ENCODE measurements at regions not wholly inside any gene's neighbourhood (a gene's known extent, or its start where the extent isn't known, plus 50 kb on each side); places are given as distances from the start of the nearest gene placed in this dataset.

DNA sequence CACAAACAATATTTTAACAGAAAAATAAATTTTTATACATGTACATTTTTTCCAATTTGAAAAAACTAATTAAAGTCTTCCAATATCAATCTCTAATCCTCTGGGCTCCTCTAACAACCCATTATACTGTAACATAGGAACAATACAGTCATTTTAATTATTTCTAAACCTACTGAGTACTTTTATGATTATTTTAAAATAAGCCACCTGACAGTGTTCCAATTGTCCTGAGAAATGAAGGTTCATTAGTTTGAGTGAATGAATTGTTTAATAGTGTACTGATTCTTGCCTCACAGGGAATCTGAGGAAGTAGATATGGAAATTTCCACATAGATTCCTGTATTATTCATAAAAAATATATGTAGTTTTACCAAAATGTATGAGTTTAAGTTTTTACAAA, 123.1 kb upstream of the EYS start:
- Mint-ChIP-seq H3K9me3 (ENCODE audit: low read depth, unreplicated experiment) (peaks cover 9% of the 10 kb centered on the region), H3K36me3 (ENCODE audit: insufficient read depth, unreplicated experiment) (no peaks in the 10 kb centered on the region), H3K27me3 (ENCODE audit: unreplicated experiment) (no peaks in the 10 kb centered on the region), H3K4me3 (ENCODE audit: low read depth, unreplicated experiment) (no peak overlapping the region), H3K27ac (ENCODE audit: unreplicated experiment) (no peak overlapping the region), H3K4me1 (ENCODE audit: low read depth, unreplicated experiment) (no peaks in the 10 kb centered on the region)
- no TSS peak for BruUV-seq (replicated peaks)
- CTCF ChIA-PET, result no interaction called here
- intact Hi-C loops (cut with micrococcal nuclease; ENCODE audit: unreplicated experiment), result no loop called here
- TF ChIP-seq, protein P1, sequence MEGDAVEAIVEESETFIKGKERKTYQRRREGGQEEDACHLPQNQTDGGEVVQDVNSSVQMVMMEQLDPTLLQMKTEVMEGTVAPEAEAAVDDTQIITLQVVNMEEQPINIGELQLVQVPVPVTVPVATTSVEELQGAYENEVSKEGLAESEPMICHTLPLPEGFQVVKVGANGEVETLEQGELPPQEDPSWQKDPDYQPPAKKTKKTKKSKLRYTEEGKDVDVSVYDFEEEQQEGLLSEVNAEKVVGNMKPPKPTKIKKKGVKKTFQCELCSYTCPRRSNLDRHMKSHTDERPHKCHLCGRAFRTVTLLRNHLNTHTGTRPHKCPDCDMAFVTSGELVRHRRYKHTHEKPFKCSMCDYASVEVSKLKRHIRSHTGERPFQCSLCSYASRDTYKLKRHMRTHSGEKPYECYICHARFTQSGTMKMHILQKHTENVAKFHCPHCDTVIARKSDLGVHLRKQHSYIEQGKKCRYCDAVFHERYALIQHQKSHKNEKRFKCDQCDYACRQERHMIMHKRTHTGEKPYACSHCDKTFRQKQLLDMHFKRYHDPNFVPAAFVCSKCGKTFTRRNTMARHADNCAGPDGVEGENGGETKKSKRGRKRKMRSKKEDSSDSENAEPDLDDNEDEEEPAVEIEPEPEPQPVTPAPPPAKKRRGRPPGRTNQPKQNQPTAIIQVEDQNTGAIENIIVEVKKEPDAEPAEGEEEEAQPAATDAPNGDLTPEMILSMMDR (IDR thresholded peaks at IDR 0.05; ENCODE audit: unreplicated experiment), result no peak
- no peak for DNase-seq

DNA sequence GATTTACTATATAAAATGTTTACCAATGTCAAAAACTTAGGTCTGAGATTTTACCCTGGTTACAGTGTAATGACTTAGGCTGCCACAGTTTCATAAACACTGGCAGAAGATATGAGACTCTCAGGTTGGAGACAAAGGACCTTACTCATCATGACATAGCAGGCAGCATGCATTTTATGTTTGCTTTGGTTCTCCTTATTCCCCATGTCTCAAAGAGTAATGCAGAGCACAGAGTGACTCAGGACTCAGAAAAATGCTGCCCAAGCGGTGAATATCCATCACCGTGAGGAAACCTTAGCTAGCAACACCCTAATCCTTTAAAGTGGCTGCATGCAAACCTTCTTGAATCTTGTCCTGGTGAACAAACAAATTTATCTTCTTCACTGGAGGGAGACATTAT, 112.1 kb upstream of the EYS start:
- intact Hi-C loops (cut with micrococcal nuclease; ENCODE audit: unreplicated experiment), result no loop called here

DNA sequence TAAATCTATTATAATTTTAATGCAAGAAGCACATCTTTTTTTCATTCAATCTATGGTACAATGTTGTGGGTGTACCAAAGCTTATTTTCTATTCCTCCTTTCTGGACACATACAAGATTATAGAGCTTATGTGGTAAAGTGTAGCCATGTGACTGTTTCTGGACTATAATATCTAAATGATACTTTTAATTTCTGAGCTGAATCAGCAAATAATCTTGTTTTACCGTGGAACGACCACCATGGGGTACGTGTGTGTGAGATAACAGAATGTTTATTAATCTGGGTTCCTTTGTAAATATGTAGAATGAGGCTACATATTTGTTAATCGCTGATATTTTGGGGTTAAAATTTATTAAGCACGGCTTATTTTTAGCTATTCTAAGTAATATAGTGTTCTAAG, 111.5 kb upstream of the EYS start:
- no peaks in the 10 kb centered on the region for H3K36me3 Mint-ChIP-seq (ENCODE audit: insufficient read depth, unreplicated experiment)
- CTCF ChIA-PET, result no interaction called here
- no peak for DNase-seq
- H3K27ac Mint-ChIP-seq (ENCODE audit: unreplicated experiment), result no peak overlapping the region
- TF ChIP-seq, protein P1 (IDR thresholded peaks at IDR 0.05; ENCODE audit: unreplicated experiment), result no peak
- BruUV-seq (replicated peaks), result no TSS peak
- no peaks in the 10 kb centered on the region for H3K27me3 Mint-ChIP-seq (ENCODE audit: unreplicated experiment)
- H3K4me1 Mint-ChIP-seq (ENCODE audit: low read depth, unreplicated experiment), result no peaks in the 10 kb centered on the region
- no peak overlapping the region for H3K4me3 Mint-ChIP-seq (ENCODE audit: low read depth, unreplicated experiment)
- H3K9me3 Mint-ChIP-seq (ENCODE audit: low read depth, unreplicated experiment), result peaks cover 10% of the 10 kb centered on the region
- intact Hi-C loops (cut with micrococcal nuclease; ENCODE audit: unreplicated experiment), result no loop called here

More for the DNA sequence above, 112.1 kb upstream of the EYS start:
- CTCF ChIA-PET, result no interaction called here
- no peaks in the 10 kb centered on the region for H3K27me3 Mint-ChIP-seq (ENCODE audit: unreplicated experiment)
- TF ChIP-seq, protein P1 (IDR thresholded peaks at IDR 0.05; ENCODE audit: unreplicated experiment), result no peak
- no TSS peak for BruUV-seq (replicated peaks)
- DNase-seq, result no peak
- no peak overlapping the region for H3K27ac Mint-ChIP-seq (ENCODE audit: unreplicated experiment)
- no peak overlapping the region for H3K4me3 Mint-ChIP-seq (ENCODE audit: low read depth, unreplicated experiment)
- no peaks in the 10 kb centered on the region for H3K36me3 Mint-ChIP-seq (ENCODE audit: insufficient read depth, unreplicated experiment)
- no peaks in the 10 kb centered on the region for H3K4me1 Mint-ChIP-seq (ENCODE audit: low read depth, unreplicated experiment)
- H3K9me3 Mint-ChIP-seq (ENCODE audit: low read depth, unreplicated experiment), result peaks cover 12% of the 10 kb centered on the region

DNA sequence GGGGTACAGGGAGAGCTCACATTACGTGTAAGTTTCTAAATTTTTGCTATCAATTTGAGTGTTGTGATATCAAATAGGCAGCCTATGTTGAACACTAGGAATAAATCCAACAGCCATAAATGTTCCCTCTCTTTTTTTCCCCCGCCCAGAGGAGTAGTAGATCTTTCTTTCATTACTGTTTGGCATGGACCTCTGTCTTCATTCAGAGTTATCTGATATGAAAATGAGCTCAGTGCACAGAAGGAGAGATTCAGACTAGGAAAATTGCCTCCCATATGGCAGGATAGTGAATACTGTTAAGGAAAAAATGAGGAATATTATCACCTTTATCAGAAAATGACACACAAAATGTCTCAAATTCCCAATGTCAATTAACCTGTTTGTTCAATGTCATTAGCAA, 110.0 kb upstream of the EYS start:
- H3K36me3 Mint-ChIP-seq (ENCODE audit: insufficient read depth, unreplicated experiment), result no peaks in the 10 kb centered on the region
- H3K27me3 Mint-ChIP-seq (ENCODE audit: unreplicated experiment), result no peaks in the 10 kb centered on the region
- no peak for DNase-seq
- H3K9me3 Mint-ChIP-seq (ENCODE audit: low read depth, unreplicated experiment), result peaks cover 14% of the 10 kb centered on the region
- no peak overlapping the region for H3K27ac Mint-ChIP-seq (ENCODE audit: unreplicated experiment)
- intact Hi-C loops (cut with micrococcal nuclease; ENCODE audit: unreplicated experiment), result no loop called here
- no peaks in the 10 kb centered on the region for H3K4me1 Mint-ChIP-seq (ENCODE audit: low read depth, unreplicated experiment)
- TF ChIP-seq, protein P1 (IDR thresholded peaks at IDR 0.05; ENCODE audit: unreplicated experiment), result no peak
- H3K4me3 Mint-ChIP-seq (ENCODE audit: low read depth, unreplicated experiment), result no peak overlapping the region
- BruUV-seq (replicated peaks), result no TSS peak
- CTCF ChIA-PET, result no interaction called here

DNA sequence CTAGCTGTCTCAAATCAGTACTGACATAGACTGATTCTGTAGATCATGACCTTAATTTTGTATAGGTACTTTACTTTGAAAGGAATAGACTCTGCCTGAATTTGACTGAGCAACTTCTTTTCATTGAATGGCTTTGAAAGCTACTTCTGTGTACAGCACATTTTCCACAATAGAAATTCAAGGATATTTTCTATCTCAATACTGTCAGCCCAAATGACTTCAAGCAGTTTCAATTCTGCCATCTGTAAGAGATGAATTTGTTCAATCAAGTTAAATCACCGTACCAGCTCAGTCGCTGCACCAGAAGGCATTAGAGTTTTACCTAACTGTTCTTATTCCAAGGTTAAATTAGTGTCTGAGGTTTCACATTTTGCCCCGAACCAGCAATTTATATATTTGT, 107.0 kb upstream of the EYS start:
- Mint-ChIP-seq H3K4me3 (ENCODE audit: low read depth, unreplicated experiment) (no peak overlapping the region), H3K27ac (ENCODE audit: unreplicated experiment) (no peak overlapping the region), H3K9me3 (ENCODE audit: low read depth, unreplicated experiment) (peaks cover 14% of the 10 kb centered on the region), H3K27me3 (ENCODE audit: unreplicated experiment) (no peaks in the 10 kb centered on the region), H3K4me1 (ENCODE audit: low read depth, unreplicated experiment) (no peaks in the 10 kb centered on the region), H3K36me3 (ENCODE audit: insufficient read depth, unreplicated experiment) (no peaks in the 10 kb centered on the region)
- DNase-seq, result no peak
- intact Hi-C loops (cut with micrococcal nuclease; ENCODE audit: unreplicated experiment), result no loop called here
- BruUV-seq (replicated peaks), result no TSS peak
- TF ChIP-seq, protein P1 (IDR thresholded peaks at IDR 0.05; ENCODE audit: unreplicated experiment), result no peak
- CTCF ChIA-PET, result no interaction called here

Data from Calu3 (cell line).